ENCODE measurements at regions not wholly inside any gene's neighbourhood (a gene's known extent, or its start where the extent isn't known, plus 50 kb on each side); places are given as distances from the start of the nearest gene placed in this dataset.

- TF ChIP-seq, protein P1, sequence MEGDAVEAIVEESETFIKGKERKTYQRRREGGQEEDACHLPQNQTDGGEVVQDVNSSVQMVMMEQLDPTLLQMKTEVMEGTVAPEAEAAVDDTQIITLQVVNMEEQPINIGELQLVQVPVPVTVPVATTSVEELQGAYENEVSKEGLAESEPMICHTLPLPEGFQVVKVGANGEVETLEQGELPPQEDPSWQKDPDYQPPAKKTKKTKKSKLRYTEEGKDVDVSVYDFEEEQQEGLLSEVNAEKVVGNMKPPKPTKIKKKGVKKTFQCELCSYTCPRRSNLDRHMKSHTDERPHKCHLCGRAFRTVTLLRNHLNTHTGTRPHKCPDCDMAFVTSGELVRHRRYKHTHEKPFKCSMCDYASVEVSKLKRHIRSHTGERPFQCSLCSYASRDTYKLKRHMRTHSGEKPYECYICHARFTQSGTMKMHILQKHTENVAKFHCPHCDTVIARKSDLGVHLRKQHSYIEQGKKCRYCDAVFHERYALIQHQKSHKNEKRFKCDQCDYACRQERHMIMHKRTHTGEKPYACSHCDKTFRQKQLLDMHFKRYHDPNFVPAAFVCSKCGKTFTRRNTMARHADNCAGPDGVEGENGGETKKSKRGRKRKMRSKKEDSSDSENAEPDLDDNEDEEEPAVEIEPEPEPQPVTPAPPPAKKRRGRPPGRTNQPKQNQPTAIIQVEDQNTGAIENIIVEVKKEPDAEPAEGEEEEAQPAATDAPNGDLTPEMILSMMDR (IDR thresholded peaks at IDR 0.05), result no peak
- TF ChIP-seq POLR2A (IDR thresholded peaks at IDR 0.05), result no peak
These were observed 311.7 kb upstream of the TLE3 start for GRCh38 chr15:70409388-70409787.

Data from prostate gland (tissue), 2 donors.